ENCODE measurements at regions not wholly inside any gene's neighbourhood (a gene's known extent, or its start where the extent isn't known, plus 50 kb on each side); places are given as distances from the start of the nearest gene placed in this dataset.

DNA sequence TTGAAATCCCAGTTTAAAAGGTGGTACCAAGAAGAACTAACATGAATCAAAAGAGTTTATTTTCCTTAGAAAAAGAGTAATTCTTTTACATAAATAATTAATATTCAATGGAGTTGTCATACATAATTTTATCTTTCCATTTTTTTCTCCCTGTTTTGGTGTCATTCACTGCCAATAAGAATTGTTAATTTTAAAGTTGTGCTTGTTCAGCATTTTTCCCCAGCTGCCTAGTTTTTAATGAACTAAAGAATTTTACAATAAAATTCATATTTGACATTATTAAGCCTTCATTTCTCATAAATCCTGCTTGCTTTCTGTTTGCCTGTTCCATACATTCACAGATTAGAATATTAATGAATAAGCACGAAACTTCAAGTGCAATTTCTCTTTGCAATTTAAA lies 393.6 kb downstream of the GRXCR1 start:
- Histone ChIP-seq H3K27ac (ENCODE audit: low read length) (no peak overlapping the region), H3K9me3 (ENCODE audit: control insufficient read depth in 2 of 2, low read length in 2 of 2) (no peaks in the 10 kb centered on the region), H3K9ac (ENCODE audit: low read length in 2 of 2) (no peak overlapping the region), H3K27me3 (ENCODE audit: control insufficient read depth in 1 of 2, insufficient read depth in 2 of 2, low read length in 2 of 2) (no peaks in the 10 kb centered on the region), H3K36me3 (ENCODE audit: control insufficient read depth in 2 of 2, insufficient read depth in 2 of 2, low read length in 2 of 2) (no peaks in the 10 kb centered on the region), H3K4me1 (ENCODE audit: control insufficient read depth, insufficient read depth, low read length) (no peaks in the 10 kb centered on the region), H3K4me3 (ENCODE audit: low read length in 2 of 2) (no peak overlapping the region)

DNA sequence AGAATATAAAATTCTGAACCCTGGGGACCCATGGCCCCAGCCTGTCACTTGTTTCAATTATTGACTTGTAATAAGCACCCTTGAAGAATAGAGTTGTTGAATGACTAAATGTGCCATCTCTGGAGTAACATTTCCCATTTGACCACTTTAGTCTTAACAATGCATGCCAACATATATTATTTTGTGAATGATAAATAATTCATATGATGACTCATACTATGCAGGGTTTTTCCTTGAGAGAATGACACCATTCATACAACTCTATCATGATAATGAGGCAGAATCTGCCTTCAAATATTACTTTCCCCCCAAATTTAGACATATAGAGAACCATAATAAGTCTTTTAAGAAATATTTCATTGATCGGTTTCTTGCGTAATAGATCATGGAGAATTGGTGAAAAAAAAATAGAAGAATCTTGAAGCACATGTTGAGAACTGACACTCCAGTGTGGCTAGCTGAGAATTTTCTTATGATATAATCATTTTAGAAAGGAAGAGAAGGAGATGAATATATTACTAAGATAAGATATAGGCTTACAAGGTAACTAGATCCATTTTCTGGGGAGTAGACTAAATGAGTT lies 404.5 kb downstream of the GRXCR1 start:
- Histone ChIP-seq H3K9ac (ENCODE audit: low read length in 2 of 2) (no peak overlapping the region), H3K4me3 (ENCODE audit: low read length in 2 of 2) (no peak overlapping the region), H3K9me3 (ENCODE audit: control insufficient read depth in 2 of 2, low read length in 2 of 2) (no peaks in the 10 kb centered on the region), H3K4me1 (ENCODE audit: control insufficient read depth, insufficient read depth, low read length) (no peaks in the 10 kb centered on the region), H3K27ac (ENCODE audit: low read length) (no peak overlapping the region), H3K36me3 (ENCODE audit: control insufficient read depth in 2 of 2, insufficient read depth in 2 of 2, low read length in 2 of 2) (no peaks in the 10 kb centered on the region), H3K27me3 (ENCODE audit: control insufficient read depth in 1 of 2, insufficient read depth in 2 of 2, low read length in 2 of 2) (no peaks in the 10 kb centered on the region)

DNA sequence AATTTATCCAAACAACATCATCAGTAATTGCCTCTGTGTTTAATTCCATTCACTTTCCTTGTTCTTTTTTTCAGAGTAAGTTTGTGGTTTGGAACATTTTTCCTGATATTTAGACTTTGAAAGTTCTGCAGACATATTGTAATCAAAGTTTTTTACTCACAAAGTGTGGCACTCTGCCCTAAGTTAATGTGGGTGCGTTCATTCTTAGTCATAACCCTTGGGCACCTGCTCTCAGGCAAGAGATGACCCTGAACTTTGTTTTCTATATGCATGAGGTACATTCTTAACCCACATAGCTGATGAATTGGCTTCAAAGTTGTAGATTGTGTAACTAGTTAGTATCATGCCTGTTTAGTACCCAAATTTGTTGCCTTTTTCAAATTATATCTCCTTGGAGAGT lies 424.3 kb downstream of the GRXCR1 start:
- H3K27ac ChIP-seq (ENCODE audit: low read length), result no peak overlapping the region
- H3K36me3 ChIP-seq (ENCODE audit: control insufficient read depth in 2 of 2, insufficient read depth in 2 of 2, low read length in 2 of 2), result no peaks in the 10 kb centered on the region
- H3K9ac ChIP-seq (ENCODE audit: low read length in 2 of 2), result no peak overlapping the region

DNA sequence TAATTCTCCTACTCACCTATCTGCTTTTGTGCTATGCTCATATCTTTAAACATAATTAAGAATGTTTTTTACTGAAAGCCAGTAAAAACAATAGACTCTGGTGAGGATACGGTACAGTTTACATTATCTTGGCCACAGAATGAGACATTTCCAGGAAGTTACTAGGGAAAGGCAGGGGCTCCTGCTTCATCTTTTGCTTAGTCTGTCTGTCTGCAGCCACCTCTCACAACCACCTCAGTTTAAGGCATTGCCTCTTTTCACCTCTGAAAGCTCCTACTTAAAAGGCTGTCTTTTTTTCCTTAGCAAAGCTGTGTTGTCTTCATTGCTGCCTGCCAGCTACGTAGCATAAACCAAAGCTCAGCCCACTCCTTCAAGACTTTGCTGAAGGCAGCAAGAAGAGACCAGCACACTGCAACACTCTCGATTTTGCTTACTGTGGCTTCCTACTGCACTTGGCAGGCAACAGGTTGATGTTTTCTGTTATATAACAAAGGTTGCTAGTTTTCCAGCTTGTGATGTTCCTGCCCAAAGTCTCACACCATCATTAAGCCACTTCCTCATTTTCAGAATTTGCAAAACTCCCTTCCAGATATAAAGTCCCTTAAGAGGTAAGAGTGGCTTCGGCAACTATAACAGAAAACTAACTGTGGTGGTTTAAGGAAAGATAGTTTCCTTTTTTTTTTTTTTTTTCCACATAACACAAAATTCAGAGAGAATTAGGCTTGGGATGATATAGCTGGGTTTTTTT lies 432.9 kb downstream of the GRXCR1 start:
- Histone ChIP-seq H3K27ac (ENCODE audit: low read length) (no peak overlapping the region), H3K9me3 (ENCODE audit: control insufficient read depth in 2 of 2, low read length in 2 of 2) (no peaks in the 10 kb centered on the region), H3K36me3 (ENCODE audit: control insufficient read depth in 2 of 2, insufficient read depth in 2 of 2, low read length in 2 of 2) (no peaks in the 10 kb centered on the region), H3K4me1 (ENCODE audit: control insufficient read depth, insufficient read depth, low read length) (no peaks in the 10 kb centered on the region), H3K27me3 (ENCODE audit: control insufficient read depth in 1 of 2, insufficient read depth in 2 of 2, low read length in 2 of 2) (no peaks in the 10 kb centered on the region), H3K9ac (ENCODE audit: low read length in 2 of 2) (no peak overlapping the region), H3K4me3 (ENCODE audit: low read length in 2 of 2) (no peak overlapping the region)

More for the DNA sequence above, 424.3 kb downstream of the GRXCR1 start:
- H3K27me3 ChIP-seq (ENCODE audit: control insufficient read depth in 1 of 2, insufficient read depth in 2 of 2, low read length in 2 of 2), result no peaks in the 10 kb centered on the region
- H3K4me1 ChIP-seq (ENCODE audit: control insufficient read depth, insufficient read depth, low read length), result no peaks in the 10 kb centered on the region
- H3K4me3 ChIP-seq (ENCODE audit: low read length in 2 of 2), result no peak overlapping the region
- no peaks in the 10 kb centered on the region for H3K9me3 ChIP-seq (ENCODE audit: control insufficient read depth in 2 of 2, low read length in 2 of 2)

DNA sequence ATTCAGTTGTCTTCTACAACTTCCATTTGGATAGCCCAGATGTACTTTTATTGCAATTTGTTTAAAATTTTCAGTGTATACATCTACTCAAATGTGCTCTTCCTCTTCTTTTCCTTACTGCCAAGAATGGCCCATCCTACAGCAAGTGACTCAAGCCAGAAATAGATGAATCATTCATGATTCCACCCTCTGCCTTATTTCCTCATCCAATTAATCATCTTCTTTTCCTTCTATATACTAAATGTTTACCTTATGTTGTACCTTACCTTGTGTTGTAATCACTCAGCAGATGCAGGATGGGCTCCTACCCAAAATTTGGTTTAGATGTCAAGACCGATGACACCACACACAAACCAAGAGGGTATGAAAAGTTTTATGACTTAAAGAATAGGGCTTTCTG lies 437.8 kb downstream of the GRXCR1 start:
- no peak overlapping the region for H3K4me3 ChIP-seq (ENCODE audit: low read length in 2 of 2)
- H3K9me3 ChIP-seq (ENCODE audit: control insufficient read depth in 2 of 2, low read length in 2 of 2), result no peaks in the 10 kb centered on the region
- H3K9ac ChIP-seq (ENCODE audit: low read length in 2 of 2), result no peak overlapping the region
- no peaks in the 10 kb centered on the region for H3K4me1 ChIP-seq (ENCODE audit: control insufficient read depth, insufficient read depth, low read length)
- H3K36me3 ChIP-seq (ENCODE audit: control insufficient read depth in 2 of 2, insufficient read depth in 2 of 2, low read length in 2 of 2), result no peaks in the 10 kb centered on the region
- no peak overlapping the region for H3K27ac ChIP-seq (ENCODE audit: low read length)
- H3K27me3 ChIP-seq (ENCODE audit: control insufficient read depth in 1 of 2, insufficient read depth in 2 of 2, low read length in 2 of 2), result no peaks in the 10 kb centered on the region

- no peaks in the 10 kb centered on the region for H3K9me3 ChIP-seq (ENCODE audit: control insufficient read depth in 2 of 2, low read length in 2 of 2)
- H3K27ac ChIP-seq (ENCODE audit: low read length), result no peak overlapping the region
- no peaks in the 10 kb centered on the region for H3K36me3 ChIP-seq (ENCODE audit: control insufficient read depth in 2 of 2, insufficient read depth in 2 of 2, low read length in 2 of 2)
- H3K9ac ChIP-seq (ENCODE audit: low read length in 2 of 2), result no peak overlapping the region
- H3K4me3 ChIP-seq (ENCODE audit: low read length in 2 of 2), result no peak overlapping the region
- no peaks in the 10 kb centered on the region for H3K27me3 ChIP-seq (ENCODE audit: control insufficient read depth in 1 of 2, insufficient read depth in 2 of 2, low read length in 2 of 2)
- H3K4me1 ChIP-seq (ENCODE audit: control insufficient read depth, insufficient read depth, low read length), result no peaks in the 10 kb centered on the region
Observed at GRCh38 chr4:43331226-43332051, 438.9 kb downstream of the GRXCR1 start.

- H3K9me3 ChIP-seq (ENCODE audit: control insufficient read depth in 2 of 2, low read length in 2 of 2), result no peaks in the 10 kb centered on the region
- no peaks in the 10 kb centered on the region for H3K36me3 ChIP-seq (ENCODE audit: control insufficient read depth in 2 of 2, insufficient read depth in 2 of 2, low read length in 2 of 2)
- no peak overlapping the region for H3K9ac ChIP-seq (ENCODE audit: low read length in 2 of 2)
- H3K27me3 ChIP-seq (ENCODE audit: control insufficient read depth in 1 of 2, insufficient read depth in 2 of 2, low read length in 2 of 2), result no peaks in the 10 kb centered on the region
- no peak overlapping the region for H3K27ac ChIP-seq (ENCODE audit: low read length)
- no peaks in the 10 kb centered on the region for H3K4me1 ChIP-seq (ENCODE audit: control insufficient read depth, insufficient read depth, low read length)
- H3K4me3 ChIP-seq (ENCODE audit: low read length in 2 of 2), result no peak overlapping the region
Observed at GRCh38 chr4:43332052-43332425, 439.5 kb downstream of the GRXCR1 start.

GRCh38 chr4:43337707-43338106 lies 445.2 kb downstream of the GRXCR1 start:
- Histone ChIP-seq H3K9ac (ENCODE audit: low read length in 2 of 2) (no peak overlapping the region), H3K9me3 (ENCODE audit: control insufficient read depth in 2 of 2, low read length in 2 of 2) (no peaks in the 10 kb centered on the region), H3K27ac (ENCODE audit: low read length) (no peak overlapping the region), H3K27me3 (ENCODE audit: control insufficient read depth in 1 of 2, insufficient read depth in 2 of 2, low read length in 2 of 2) (no peaks in the 10 kb centered on the region), H3K4me1 (ENCODE audit: control insufficient read depth, insufficient read depth, low read length) (no peaks in the 10 kb centered on the region), H3K36me3 (ENCODE audit: control insufficient read depth in 2 of 2, insufficient read depth in 2 of 2, low read length in 2 of 2) (no peaks in the 10 kb centered on the region), H3K4me3 (ENCODE audit: low read length in 2 of 2) (no peak overlapping the region)

- no peaks in the 10 kb centered on the region for H3K4me1 ChIP-seq (ENCODE audit: control insufficient read depth, insufficient read depth, low read length)
- no peaks in the 10 kb centered on the region for H3K36me3 ChIP-seq (ENCODE audit: control insufficient read depth in 2 of 2, insufficient read depth in 2 of 2, low read length in 2 of 2)
- H3K4me3 ChIP-seq (ENCODE audit: low read length in 2 of 2), result no peak overlapping the region
- no peak overlapping the region for H3K27ac ChIP-seq (ENCODE audit: low read length)
- H3K27me3 ChIP-seq (ENCODE audit: control insufficient read depth in 1 of 2, insufficient read depth in 2 of 2, low read length in 2 of 2), result no peaks in the 10 kb centered on the region
- no peaks in the 10 kb centered on the region for H3K9me3 ChIP-seq (ENCODE audit: control insufficient read depth in 2 of 2, low read length in 2 of 2)
- H3K9ac ChIP-seq (ENCODE audit: low read length in 2 of 2), result no peak overlapping the region
Observed at GRCh38 chr4:43339435-43339834, 446.9 kb downstream of the GRXCR1 start.

DNA sequence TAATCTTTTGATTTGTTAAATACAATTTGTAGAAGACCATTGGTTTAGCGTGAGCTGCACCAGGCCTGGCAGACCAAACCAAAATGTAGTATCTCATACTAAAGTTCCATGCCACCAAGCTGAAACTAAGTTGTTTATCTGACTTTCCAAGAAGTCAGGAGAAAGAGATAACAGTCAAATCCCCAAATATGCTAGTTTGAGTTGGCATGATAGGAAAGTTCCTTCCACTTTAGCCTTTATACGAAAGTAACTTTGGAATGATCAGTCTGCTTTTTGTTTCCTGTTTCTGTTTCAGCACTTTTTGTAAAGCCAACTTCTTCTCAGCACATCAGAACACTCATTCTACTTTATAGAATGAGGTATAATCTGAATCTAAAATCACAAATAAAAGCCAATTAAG lies 449.2 kb downstream of the GRXCR1 start:
- H3K27me3 ChIP-seq (ENCODE audit: control insufficient read depth in 1 of 2, insufficient read depth in 2 of 2, low read length in 2 of 2), result no peaks in the 10 kb centered on the region
- H3K27ac ChIP-seq (ENCODE audit: low read length), result no peak overlapping the region
- no peak overlapping the region for H3K9ac ChIP-seq (ENCODE audit: low read length in 2 of 2)
- no peaks in the 10 kb centered on the region for H3K9me3 ChIP-seq (ENCODE audit: control insufficient read depth in 2 of 2, low read length in 2 of 2)
- H3K36me3 ChIP-seq (ENCODE audit: control insufficient read depth in 2 of 2, insufficient read depth in 2 of 2, low read length in 2 of 2), result no peaks in the 10 kb centered on the region
- H3K4me1 ChIP-seq (ENCODE audit: control insufficient read depth, insufficient read depth, low read length), result no peaks in the 10 kb centered on the region
- H3K4me3 ChIP-seq (ENCODE audit: low read length in 2 of 2), result no peak overlapping the region

- Histone ChIP-seq H3K9me3 (ENCODE audit: control insufficient read depth in 2 of 2, low read length in 2 of 2) (no peaks in the 10 kb centered on the region), H3K4me1 (ENCODE audit: control insufficient read depth, insufficient read depth, low read length) (no peaks in the 10 kb centered on the region), H3K27ac (ENCODE audit: low read length) (no peak overlapping the region), H3K27me3 (ENCODE audit: control insufficient read depth in 1 of 2, insufficient read depth in 2 of 2, low read length in 2 of 2) (no peaks in the 10 kb centered on the region), H3K9ac (ENCODE audit: low read length in 2 of 2) (no peak overlapping the region), H3K36me3 (ENCODE audit: control insufficient read depth in 2 of 2, insufficient read depth in 2 of 2, low read length in 2 of 2) (no peaks in the 10 kb centered on the region), H3K4me3 (ENCODE audit: low read length in 2 of 2) (no peak overlapping the region)
Observed at GRCh38 chr4:43343298-43343697, 450.8 kb downstream of the GRXCR1 start.

All from stomach smooth muscle (tissue), 2 donors.